ENCODE measurements at regions not wholly inside any gene's neighbourhood (a gene's known extent, or its start where the extent isn't known, plus 50 kb on each side); places are given as distances from the start of the nearest gene placed in this dataset.

GRCh38 chr3:177516158-177517011 lies 319.1 kb upstream of the TBL1XR1 start:
- intact Hi-C loops (cut with DNase I; ENCODE audit: low total_unique reads): no loop called here
- 45 to 79% (median 69%) methylated on average over 14 of the region's 14 CpGs for WGBS, 5 donors
- peak; percentile 74 for DNase-seq

GRCh38 chr3:177517906-177518305 lies 320.6 kb upstream of the TBL1XR1 start:
- H3K27ac ChIP-seq: peak overlapping the region in 4 of 8 donors; percentile 51 to 73 (median 56)

More at GRCh38 chr3:177516158-177517011, 319.1 kb upstream of the TBL1XR1 start:
- Histone ChIP-seq H3K4me1 (peaks cover 0 to 31% (median 12%) of the 10 kb centered on the region in 6 donors), H3K4me3 (no peak overlapping the region), H3K27ac (peak overlapping the region in 6 of 8 donors; percentile 12 to 73 (median 52)), H3K36me3 (no peaks in the 10 kb centered on the region), H3K9me3 (no peaks in the 10 kb centered on the region), H3K27me3 (replicated peaks in 1 of 7) (no peaks in the 10 kb centered on the region)
- TF ChIP-seq POLR2A (IDR thresholded peaks at IDR 0.05): no peak
- peak; percentile 43 to 70 (median 65) for TF ChIP-seq POLR2AphosphoS5 (IDR thresholded peaks at IDR 0.05)

GRCh38 chr3:177519588-177519987 lies 322.3 kb upstream of the TBL1XR1 start:
- intact Hi-C loops (cut with DNase I; ENCODE audit: low total_unique reads): no loop called here
- Histone ChIP-seq H3K27me3 (replicated peaks in 1 of 7) (no peaks in the 10 kb centered on the region), H3K36me3 (no peaks in the 10 kb centered on the region), H3K4me3 (no peak overlapping the region), H3K4me1 (peaks cover 0 to 25% (median 14%) of the 10 kb centered on the region in 6 donors), H3K27ac (no peak overlapping the region), H3K9me3 (no peaks in the 10 kb centered on the region)
- 93 to 98% (median 98%) methylated on average over 11 to 13 of the region's 13 CpGs for WGBS, 5 donors
- TF ChIP-seq POLR2A (IDR thresholded peaks at IDR 0.05) (no peak), POLR2AphosphoS5 (IDR thresholded peaks at IDR 0.05) (peak in 1 of 3 donors; percentile 53)
- DNase-seq: no peak

More at GRCh38 chr3:177517906-177518305, 320.6 kb upstream of the TBL1XR1 start:
- H3K9me3 ChIP-seq: no peaks in the 10 kb centered on the region
- no peaks in the 10 kb centered on the region for H3K27me3 ChIP-seq (replicated peaks in 1 of 7)
- no peak overlapping the region for H3K4me3 ChIP-seq
- no peak for TF ChIP-seq POLR2A (IDR thresholded peaks at IDR 0.05)
- no peak for TF ChIP-seq POLR2AphosphoS5 (IDR thresholded peaks at IDR 0.05)
- no peak for TF ChIP-seq CTCF (IDR thresholded peaks at IDR 0.05 in 8 of 11, conservative IDR thresholded peaks at IDR 0.05 in 3 of 11)
- peaks cover 0 to 31% (median 12%) of the 10 kb centered on the region in 6 donors for H3K4me1 ChIP-seq
- WGBS, 5 donors: 95 to 100% (median 98%) methylated on average over 2 of the region's 2 CpGs
- no peaks in the 10 kb centered on the region for H3K36me3 ChIP-seq
- DNase-seq: no peak
- intact Hi-C loops (cut with DNase I; ENCODE audit: low total_unique reads): no loop called here

- H3K4me1 ChIP-seq: peaks cover 0 to 11% (median 5%) of the 10 kb centered on the region in 6 donors
- no peak overlapping the region for H3K4me3 ChIP-seq
- no peak for TF ChIP-seq CTCF (IDR thresholded peaks at IDR 0.05 in 8 of 11, conservative IDR thresholded peaks at IDR 0.05 in 3 of 11)
- no peak for TF ChIP-seq POLR2A (IDR thresholded peaks at IDR 0.05)
- TF ChIP-seq POLR2AphosphoS5 (IDR thresholded peaks at IDR 0.05): no peak
- intact Hi-C loops (cut with DNase I; ENCODE audit: low total_unique reads): no loop called here
- no peak for DNase-seq
- no peaks in the 10 kb centered on the region for H3K27me3 ChIP-seq (replicated peaks in 1 of 7)
- H3K27ac ChIP-seq: no peak overlapping the region
- 92 to 97% (median 95%) methylated on average over 8 of the region's 8 CpGs for WGBS, 5 donors
- peaks cover 0 to 5% (median 0%) of the 10 kb centered on the region in 8 donors for H3K9me3 ChIP-seq
- no peaks in the 10 kb centered on the region for H3K36me3 ChIP-seq
These were observed 324.0 kb upstream of the TBL1XR1 start for GRCh38 chr3:177521305-177521704.

GRCh38 chr3:177522051-177522450 lies 324.8 kb upstream of the TBL1XR1 start:
- intact Hi-C loops (cut with DNase I; ENCODE audit: low total_unique reads): no loop called here
- H3K27me3 ChIP-seq (replicated peaks in 1 of 7): no peaks in the 10 kb centered on the region
- H3K4me1 ChIP-seq: peaks cover 0 to 5% (median under 1%) of the 10 kb centered on the region in 6 donors
- H3K9me3 ChIP-seq: peaks cover 0 to 5% (median 0%) of the 10 kb centered on the region in 8 donors
- H3K27ac ChIP-seq: no peak overlapping the region
- H3K36me3 ChIP-seq: no peaks in the 10 kb centered on the region
- no peak overlapping the region for H3K4me3 ChIP-seq
- no peak for DNase-seq
- TF ChIP-seq POLR2AphosphoS5 (IDR thresholded peaks at IDR 0.05) (no peak), POLR2A (IDR thresholded peaks at IDR 0.05) (no peak), CTCF (IDR thresholded peaks at IDR 0.05 in 8 of 11, conservative IDR thresholded peaks at IDR 0.05 in 3 of 11) (no peak)
- WGBS, 5 donors: 85 to 97% (median 89%) methylated on average over 4 of the region's 4 CpGs

All from spleen (tissue), 11 donors.